ENCODE measurements at regions not wholly inside any gene's neighbourhood (a gene's known extent, or its start where the extent isn't known, plus 50 kb on each side); places are given as distances from the start of the nearest gene placed in this dataset.
"Not testable (repeated sequence)": the region's sequence is repeated elsewhere in the genome, so short reads cannot be mapped to it uniquely, and the experiment has no call there.

- not testable (repeated sequence) for DNase-seq
Measured at GRCh38 chr6:23853566-23854133, 272.4 kb upstream of the NRSN1 start.

- DNase-seq = not testable (repeated sequence)
Measured at GRCh38 chr6:23854154-23854553, 271.9 kb upstream of the NRSN1 start.

- DNase-seq = no peak
Measured at GRCh38 chr6:23855497-23856116, 270.4 kb upstream of the NRSN1 start.

- DNase-seq = no peak
Measured at GRCh38 chr6:23870496-23870895, 255.5 kb upstream of the NRSN1 start.

GRCh38 chr6:23873161-23873560 is 252.9 kb upstream of the NRSN1 start:
- no peak for DNase-seq

GRCh38 chr6:23875006-23875405 is 251.0 kb upstream of the NRSN1 start:
- no peak for DNase-seq

GRCh38 chr6:23879816-23880215 is 246.2 kb upstream of the NRSN1 start:
- no peak for DNase-seq

- no peak for DNase-seq
Measured at GRCh38 chr6:23890543-23891227, 235.3 kb upstream of the NRSN1 start.

GRCh38 chr6:23905133-23905815 is 220.7 kb upstream of the NRSN1 start:
- no peak for DNase-seq

GRCh38 chr6:23910420-23910819 is 215.6 kb upstream of the NRSN1 start:
- no peak for DNase-seq

GRCh38 chr6:23927935-23928334 is 198.1 kb upstream of the NRSN1 start:
- DNase-seq = no peak

GRCh38 chr6:23929201-23929600 is 196.8 kb upstream of the NRSN1 start:
- DNase-seq = no peak

- no peak for DNase-seq
Measured at GRCh38 chr6:23940466-23940865, 185.5 kb upstream of the NRSN1 start.

GRCh38 chr6:23951691-23952090 is 174.3 kb upstream of the NRSN1 start:
- DNase-seq = no peak

GRCh38 chr6:23952245-23952644 is 173.8 kb upstream of the NRSN1 start:
- no peak for DNase-seq

GRCh38 chr6:23953976-23954375 is 172.0 kb upstream of the NRSN1 start:
- no peak for DNase-seq

GRCh38 chr6:23957017-23957416 is 169.0 kb upstream of the NRSN1 start:
- DNase-seq = no peak

GRCh38 chr6:23964865-23965264 is 161.2 kb upstream of the NRSN1 start:
- no peak for DNase-seq

GRCh38 chr6:23969344-23969743 is 156.7 kb upstream of the NRSN1 start:
- no peak for DNase-seq

GRCh38 chr6:23977706-23978105 is 148.3 kb upstream of the NRSN1 start:
- DNase-seq = no peak

- no peak for DNase-seq
Measured at GRCh38 chr6:23980965-23981364, 145.1 kb upstream of the NRSN1 start.

GRCh38 chr6:23981923-23982322 is 144.1 kb upstream of the NRSN1 start:
- DNase-seq = no peak

GRCh38 chr6:23983735-23984134 is 142.3 kb upstream of the NRSN1 start:
- no peak for DNase-seq

- DNase-seq = no peak
Measured at GRCh38 chr6:23985015-23985414, 141.0 kb upstream of the NRSN1 start.

Data from HCEC 1CT (cell line).